HepG2 (cell line): ENCODE measurements at regions not wholly inside any gene's neighbourhood (a gene's known extent, or its start where the extent isn't known, plus 50 kb on each side); places are given as distances from the start of the nearest gene placed in this dataset.

Source experiments
- ATAC-seq: fragments of 200-7000 bp; cut with Tn5 transposase; 3 replicates; pipeline ENCODE4 v1.9.1; 2020; ENCODE audit warnings: mild to moderate bottlenecking, moderate library complexity
- BruUV-seq: library from RNA; stranded (reverse); fragments of 400-500 nt; replicated peaks from 2 replicates; lab custom pipeline; 2021; lab: Mats Ljungman, UMichigan
- CTCF ChIA-PET: fragments of 300-600 bp; formaldehyde crosslinking; extraction: SDS; loops from one replicate; lab custom pipeline; 2021; ENCODE audit warnings: low total read pairs, inconsistent platforms, low intra/inter-chr PET ratio; lab: Yijun Ruan, JAX
- POLR2A ChIA-PET: fragments of 350-600 bp; sonication (Branson Sonifier 250); formaldehyde crosslinking; loops from one replicate; lab custom pipeline; 2020; ENCODE audit warnings: antibody characterized with exemption, inconsistent platforms; lab: Yijun Ruan, JAX
- DNase-seq: peaks from one replicate; pipeline ENCODE4 v3.0.0-alpha.2; 2015; ENCODE audit warnings: low spot score
- FAIRE-seq: peaks from 3 replicates; lab custom pipeline; 2011; peaks lifted over from hg19 to GRCh38; lab: Jason Lieb, UNC
- H2AFZ ChIP-seq: one replicate; pipeline ENCODE4 v1.6.1; 2011; ENCODE audit warnings: low read length, inconsistent platforms
- H3K27ac ChIP-seq: fragments of 300-600 bp; 3 replicates; pipeline ENCODE4 v1.8.0; 2011; ENCODE audit warnings: mixed run types, mild to moderate bottlenecking, mixed read lengths, low read length, inconsistent platforms; ENCODE audit not compliant: insufficient read depth; ENCODE audit errors: extremely low read length
- H3K27me3 ChIP-seq, 2 experiments: fragments of 200-600 bp in 1 of 2; 2 replicates in 1 of 2; 3 replicates in 1 of 2; pipeline versions ENCODE4 v1.6.0 to v1.8.0; 2011; ENCODE audit warnings: low read length in 2 of 2, mild to moderate bottlenecking in 2 of 2, moderate library complexity in 2 of 2, inconsistent platforms in 1 of 2; ENCODE audit not compliant: insufficient read depth in 2 of 2, control insufficient read depth in 1 of 2
- H3K36me3 ChIP-seq, 2 experiments: fragments of 200-600 bp in 1 of 2; replicated peaks in 1 of 2; 2 replicates in 1 of 2; 3 replicates in 1 of 2; pipeline versions ENCODE4 v1.5.1 to v1.8.0; 2011; ENCODE audit warnings: low read length in 2 of 2, inconsistent platforms in 1 of 2; ENCODE audit not compliant: insufficient read depth in 2 of 2, control insufficient read depth in 1 of 2
- H3K4me1 ChIP-seq: 2 replicates; pipeline ENCODE4 v1.5.1; 2012; ENCODE audit warnings: low read length, inconsistent platforms; ENCODE audit not compliant: insufficient read depth
- H3K4me2 ChIP-seq: 2 replicates; pipeline ENCODE4 v1.6.0; 2011; ENCODE audit warnings: low read depth, low read length, inconsistent platforms
- H3K4me3 ChIP-seq, 3 experiments: fragments of 200-600 bp in 1 of 3; sonication (generic), shearing (Covaris generic) in 1 of 3; replicated peaks in 1 of 3; 2 replicates each; pipeline ENCODE4 v1.5.1; 2011 to 2016; ENCODE audit warnings: low read length in 3 of 3, inconsistent platforms in 2 of 3, low read depth in 2 of 3, mild to moderate bottlenecking in 2 of 3, control low read depth in 1 of 3, mixed read lengths in 1 of 3; ENCODE audit not compliant: insufficient read depth in 1 of 3
- H3K79me2 ChIP-seq: one replicate; pipeline ENCODE4 v1.6.1; 2011; ENCODE audit warnings: low read length, inconsistent platforms; ENCODE audit not compliant: insufficient read depth
- H3K9ac ChIP-seq: 2 replicates; pipeline ENCODE4 v1.6.0; 2011; ENCODE audit warnings: mild to moderate bottlenecking, low read depth, low read length, inconsistent platforms; ENCODE audit not compliant: insufficient read depth
- H3K9me3 ChIP-seq: 2 replicates; pipeline ENCODE4 v1.5.1; 2012; ENCODE audit warnings: mild to moderate bottlenecking, low read length
- H4K20me1 ChIP-seq: 2 replicates; pipeline ENCODE4 v1.6.0; 2011; ENCODE audit warnings: inconsistent platforms, mild to moderate bottlenecking, low read length, moderate library complexity; ENCODE audit not compliant: insufficient read depth
- ARNT ChIP-seq: fragments of 450-650 bp; IDR thresholded peaks from 2 replicates; pipeline ENCODE4 v1.6.1; 2017
- CSRNP2 ChIP-seq: sonication (generic); formaldehyde crosslinking; conservative IDR thresholded peaks from 2 replicates; pipeline ENCODE4 v1.8.0; 2022; ENCODE audit warnings: low read depth, missing genetic modification reagents
- ELF3 ChIP-seq: IDR thresholded peaks from 2 replicates; pipeline ENCODE4 v1.6.1; 2016; ENCODE audit warnings: missing genetic modification reagents, missing compliant biosample characterization
- FLYWCH1 ChIP-seq: sonication (generic); formaldehyde crosslinking; IDR thresholded peaks from 2 replicates; pipeline ENCODE4 v1.8.1; 2023; ENCODE audit warnings: mild to moderate bottlenecking, missing genetic modification reagents
- GZF1 ChIP-seq: sonication (generic); formaldehyde crosslinking; IDR thresholded peaks from 2 replicates; pipeline ENCODE4 v1.5.1; 2020; ENCODE audit warnings: mild to moderate bottlenecking, missing genetic modification reagents
- HNRNPK ChIP-seq: fragments of 200-400 bp; formaldehyde crosslinking; IDR thresholded peaks from 2 replicates; pipeline ENCODE4 v1.6.1; 2018; ENCODE audit warnings: low read length, low read depth, moderate library complexity, mild to moderate bottlenecking; ENCODE audit not compliant: poor library complexity, severe bottlenecking
- NPAS2 ChIP-seq: sonication (generic); formaldehyde crosslinking; IDR thresholded peaks from 2 replicates; pipeline ENCODE4 v1.8.0; 2022; ENCODE audit warnings: mild to moderate bottlenecking, missing genetic modification reagents, borderline replicate concordance
- REL ChIP-seq: sonication (generic); formaldehyde crosslinking; conservative IDR thresholded peaks from 2 replicates; pipeline ENCODE4 v1.8.0; 2022; ENCODE audit warnings: mild to moderate bottlenecking, missing genetic modification reagents, moderate library complexity
- SOX6 ChIP-seq, 2 experiments: fragments of 450-650 bp in 1 of 2; sonication (generic) in 1 of 2; formaldehyde crosslinking in 1 of 2; IDR thresholded peaks; 2 replicates each; pipeline versions ENCODE4 v1.4.0 to v1.6.1; 2017 to 2020; ENCODE audit warnings: antibody characterized with exemption in 1 of 2, mild to moderate bottlenecking in 1 of 2, missing genetic modification reagents in 1 of 2
- TBP ChIP-seq: sonication (generic); formaldehyde crosslinking; IDR thresholded peaks from 2 replicates; pipeline ENCODE4 v1.5.0; 2020; ENCODE audit warnings: missing genetic modification reagents
- TFAP4 ChIP-seq: sonication (generic); IDR thresholded peaks from 2 replicates; pipeline ENCODE4 v1.6.1; 2016; ENCODE audit warnings: low read depth, borderline replicate concordance
- ZBTB46 ChIP-seq: sonication (generic); formaldehyde crosslinking; IDR thresholded peaks from 2 replicates; pipeline ENCODE4 v1.4.0; 2020; ENCODE audit warnings: mild to moderate bottlenecking, missing genetic modification reagents, borderline replicate concordance
- ZFYVE20 ChIP-seq: sonication (generic); formaldehyde crosslinking; IDR thresholded peaks from 2 replicates; pipeline ENCODE4 v1.8.0; 2023; ENCODE audit warnings: low read depth, mild to moderate bottlenecking, moderate library complexity, missing genetic modification reagents, borderline replicate concordance
- ZNF329 ChIP-seq: sonication (generic); formaldehyde crosslinking; IDR thresholded peaks from 2 replicates; pipeline ENCODE4 v1.9.0; 2021; ENCODE audit warnings: low read depth, mild to moderate bottlenecking, missing genetic modification reagents
- ZNF44 ChIP-seq: sonication (generic); formaldehyde crosslinking; IDR thresholded peaks from 2 replicates; pipeline ENCODE4 v1.5.1; 2020; ENCODE audit warnings: mild to moderate bottlenecking, missing genetic modification reagents
- in situ Hi-C: cut with HindIII; loops from 2 replicates; pipeline ENCODE4 v1.10.0; 2017; ENCODE audit warnings: low pct_unique_long_range_greater_than_20kb; ENCODE audit not compliant: extremely low pct_ligation_motif_present
- intact Hi-C: fragments of 100-400 bp; cut with micrococcal nuclease; formaldehyde crosslinking; loops from one replicate; pipeline ENCODE4 v1.10.0; 2022; ENCODE audit not compliant: unreplicated experiment
- TF ChIP-seq, protein P1 (sequence below): IDR thresholded peaks from 2 replicates; pipeline ENCODE4 v1.4.0; 2020; ENCODE audit warnings: mild to moderate bottlenecking, missing genetic modification reagents

GRCh38 chr5:5042806-5043205 lies 97.3 kb upstream of the ADAMTS16 start:
- no peaks in the 10 kb centered on the region for H3K9me3 ChIP-seq
- intact Hi-C loops, result no loop called here
- no peaks in the 10 kb centered on the region for H3K27me3 ChIP-seq
- no peak overlapping the region for H3K4me3 ChIP-seq
- in situ Hi-C loops, result no loop called here
- no peak for DNase-seq
- H3K79me2 ChIP-seq, result no peaks in the 10 kb centered on the region
- no peak overlapping the region for H2AFZ ChIP-seq
- H3K36me3 ChIP-seq, result no peaks in the 10 kb centered on the region
- ChIA-PET POLR2A (no interaction called here), CTCF (no interaction called here)
- H3K4me1 ChIP-seq, result peaks cover 13% of the 10 kb centered on the region
- no peak overlapping the region for H3K27ac ChIP-seq
- no peak overlapping the region for H3K4me2 ChIP-seq
- no peak for ATAC-seq
- no peak overlapping the region for H3K9ac ChIP-seq
- no peaks in the 10 kb centered on the region for H4K20me1 ChIP-seq
- FAIRE-seq, result no peak
- no peak for TF ChIP-seq FLYWCH1
- no peak for TF ChIP-seq GZF1 (CRISPR knock-in tag)
- no peak for TF ChIP-seq ARNT
- no peak for TF ChIP-seq CSRNP2 (CRISPR knock-in tag)
- TF ChIP-seq HNRNPK, result no peak
- TF ChIP-seq ZBTB46 (CRISPR knock-in tag), result no peak
- TF ChIP-seq TBP (CRISPR knock-in tag), result no peak
- TF ChIP-seq REL (CRISPR knock-in tag), result no peak
- no peak for TF ChIP-seq ZNF44 (CRISPR knock-in tag)
- TF ChIP-seq, protein P1, sequence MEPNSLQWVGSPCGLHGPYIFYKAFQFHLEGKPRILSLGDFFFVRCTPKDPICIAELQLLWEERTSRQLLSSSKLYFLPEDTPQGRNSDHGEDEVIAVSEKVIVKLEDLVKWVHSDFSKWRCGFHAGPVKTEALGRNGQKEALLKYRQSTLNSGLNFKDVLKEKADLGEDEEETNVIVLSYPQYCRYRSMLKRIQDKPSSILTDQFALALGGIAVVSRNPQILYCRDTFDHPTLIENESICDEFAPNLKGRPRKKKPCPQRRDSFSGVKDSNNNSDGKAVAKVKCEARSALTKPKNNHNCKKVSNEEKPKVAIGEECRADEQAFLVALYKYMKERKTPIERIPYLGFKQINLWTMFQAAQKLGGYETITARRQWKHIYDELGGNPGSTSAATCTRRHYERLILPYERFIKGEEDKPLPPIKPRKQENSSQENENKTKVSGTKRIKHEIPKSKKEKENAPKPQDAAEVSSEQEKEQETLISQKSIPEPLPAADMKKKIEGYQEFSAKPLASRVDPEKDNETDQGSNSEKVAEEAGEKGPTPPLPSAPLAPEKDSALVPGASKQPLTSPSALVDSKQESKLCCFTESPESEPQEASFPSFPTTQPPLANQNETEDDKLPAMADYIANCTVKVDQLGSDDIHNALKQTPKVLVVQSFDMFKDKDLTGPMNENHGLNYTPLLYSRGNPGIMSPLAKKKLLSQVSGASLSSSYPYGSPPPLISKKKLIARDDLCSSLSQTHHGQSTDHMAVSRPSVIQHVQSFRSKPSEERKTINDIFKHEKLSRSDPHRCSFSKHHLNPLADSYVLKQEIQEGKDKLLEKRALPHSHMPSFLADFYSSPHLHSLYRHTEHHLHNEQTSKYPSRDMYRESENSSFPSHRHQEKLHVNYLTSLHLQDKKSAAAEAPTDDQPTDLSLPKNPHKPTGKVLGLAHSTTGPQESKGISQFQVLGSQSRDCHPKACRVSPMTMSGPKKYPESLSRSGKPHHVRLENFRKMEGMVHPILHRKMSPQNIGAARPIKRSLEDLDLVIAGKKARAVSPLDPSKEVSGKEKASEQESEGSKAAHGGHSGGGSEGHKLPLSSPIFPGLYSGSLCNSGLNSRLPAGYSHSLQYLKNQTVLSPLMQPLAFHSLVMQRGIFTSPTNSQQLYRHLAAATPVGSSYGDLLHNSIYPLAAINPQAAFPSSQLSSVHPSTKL (CRISPR knock-in tag), result no peak
- TF ChIP-seq ELF3 (CRISPR knock-in tag), result no peak
- TF ChIP-seq TFAP4, result no peak
- TF ChIP-seq NPAS2 (CRISPR knock-in tag), result no peak
- no peak for TF ChIP-seq SOX6 (IDR thresholded peaks at IDR 0.05)
- no peak for TF ChIP-seq SOX6 (CRISPR knock-in tag; IDR thresholded peaks at IDR 0.05)
- TF ChIP-seq ZFYVE20 (CRISPR knock-in tag), result no peak
- TF ChIP-seq ZNF329 (CRISPR knock-in tag), result no peak
- TF ChIP-seq, all 625 proteins: peak for 0
- BruUV-seq, result no TSS peak
